LoVo (cell line): ENCODE measurements at regions not wholly inside any gene's neighbourhood (a gene's known extent, or its start where the extent isn't known, plus 50 kb on each side); places are given as distances from the start of the nearest gene placed in this dataset.
"Not testable (repeated sequence)": the region's sequence is repeated elsewhere in the genome, so short reads cannot be mapped to it uniquely, and the experiment has no call there.

ENCODE experiments used
- DNase-seq: peaks from one replicate; pipeline ENCODE4 v3.0.0-alpha.2; 2016; ENCODE audit warnings: low spot score

DNA sequence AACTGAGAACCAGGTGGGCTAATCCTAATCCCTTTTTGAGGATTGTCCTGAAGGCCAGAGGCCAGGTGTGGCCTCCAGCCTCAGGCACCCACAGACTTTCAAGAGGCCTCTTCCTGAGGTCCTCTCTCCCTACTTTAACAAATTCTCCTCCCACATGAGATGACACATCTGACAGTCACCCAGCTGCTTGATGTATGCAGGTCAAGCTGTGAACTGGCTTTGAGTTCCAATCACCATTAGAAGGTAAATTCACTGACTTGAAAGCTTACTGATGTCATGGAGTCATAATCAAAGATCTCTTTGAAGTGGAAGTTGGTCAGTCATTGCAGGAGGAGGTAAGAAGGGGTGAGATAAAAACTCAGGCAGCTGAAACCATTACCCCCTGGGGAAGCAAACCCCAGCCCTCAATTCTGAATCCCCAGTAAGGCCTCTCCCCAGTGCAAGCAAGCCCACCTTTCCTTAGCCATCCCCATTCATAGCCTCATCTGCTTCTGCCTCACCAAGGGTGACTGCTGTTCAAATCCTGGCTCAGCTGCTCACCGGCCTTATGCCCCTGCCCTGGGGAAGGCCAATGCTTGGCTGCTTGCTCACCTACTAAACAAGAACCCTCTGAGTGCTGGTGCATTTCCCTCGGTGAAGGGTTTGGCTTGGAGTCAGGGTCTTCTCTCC, 196.3 kb downstream of the BCL2L11 start:
- DNase-seq = not testable (repeated sequence)

DNA sequence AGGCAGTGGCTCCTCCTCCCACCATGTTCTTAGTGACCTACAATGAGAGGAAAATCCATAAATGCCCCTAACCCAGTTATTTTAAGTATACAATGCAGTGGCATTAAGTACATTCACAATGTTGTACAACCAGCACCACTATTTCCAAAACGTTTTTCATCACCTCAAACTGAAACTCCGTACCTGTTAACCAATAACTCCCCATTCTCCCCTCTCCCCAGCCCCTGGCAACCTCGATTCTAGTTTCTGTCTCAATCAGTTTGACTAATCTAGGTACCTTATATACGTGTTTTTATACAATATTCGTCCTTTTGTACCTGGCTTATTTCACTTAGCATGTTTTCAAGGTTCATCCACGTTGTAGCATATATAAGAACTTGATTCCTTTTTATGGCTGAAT, 198.8 kb downstream of the BCL2L11 start:
- DNase-seq = not testable (repeated sequence)

DNA sequence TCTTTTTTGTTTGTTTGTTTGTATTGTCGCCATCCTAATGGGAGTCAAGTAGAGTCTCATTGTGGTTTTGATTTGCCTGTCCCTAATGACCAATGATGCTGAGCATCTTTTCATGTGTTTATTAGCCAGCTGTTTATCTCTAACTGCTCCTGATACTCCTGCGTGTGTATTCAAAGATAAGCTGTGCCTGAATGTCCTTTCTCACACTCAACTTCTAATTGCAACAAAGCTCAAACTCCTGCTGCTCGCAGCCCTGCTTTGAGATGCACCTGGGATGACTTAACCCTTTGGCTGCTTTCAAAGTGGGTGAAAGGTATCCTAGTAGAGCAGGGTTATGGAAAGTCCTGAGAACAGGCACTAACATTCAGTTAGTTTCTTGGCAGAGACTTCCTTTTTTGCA, 199.6 kb downstream of the BCL2L11 start:
- not testable (repeated sequence) for DNase-seq

DNA sequence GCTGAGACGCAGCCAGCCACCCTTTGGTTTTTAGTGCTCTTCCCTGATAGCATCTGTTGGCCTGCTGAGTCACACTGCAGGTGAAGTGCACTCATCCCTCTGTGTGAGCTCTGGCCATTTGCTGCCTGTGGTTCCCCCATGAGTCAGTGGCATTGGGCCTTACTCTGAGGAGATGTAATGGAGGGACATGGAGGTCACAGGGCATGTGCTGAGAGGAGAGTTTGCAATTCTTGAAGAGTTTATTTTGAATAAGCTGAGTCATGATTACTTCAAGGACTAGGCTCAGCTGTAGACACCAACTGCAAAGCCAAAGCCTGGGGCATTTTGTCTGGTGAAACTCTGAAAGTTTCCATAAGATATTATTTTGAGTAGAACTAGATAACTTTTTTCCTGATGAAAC, 200.3 kb downstream of the BCL2L11 start:
- DNase-seq = peak; percentile 3

DNA sequence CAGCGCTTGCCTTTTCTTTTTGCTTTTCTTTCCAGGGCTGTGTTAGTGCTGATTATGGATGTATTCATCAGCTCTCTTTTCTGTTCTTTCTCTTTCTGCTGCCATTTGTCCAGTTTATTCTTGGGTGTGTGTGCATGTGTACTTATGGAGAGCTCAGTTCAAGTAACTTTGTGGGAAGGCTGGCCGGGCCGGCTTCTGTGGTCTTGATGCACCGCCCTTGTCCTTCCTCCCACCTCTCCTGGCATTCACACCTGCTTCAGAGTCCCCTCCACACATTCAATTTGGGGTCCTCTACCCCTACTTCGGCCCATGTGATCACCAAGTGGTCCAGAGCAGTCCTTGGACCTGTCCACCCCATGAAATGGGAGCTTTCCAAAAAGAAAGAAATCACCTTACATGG, 202.7 kb downstream of the BCL2L11 start:
- not testable (repeated sequence) for DNase-seq

DNA sequence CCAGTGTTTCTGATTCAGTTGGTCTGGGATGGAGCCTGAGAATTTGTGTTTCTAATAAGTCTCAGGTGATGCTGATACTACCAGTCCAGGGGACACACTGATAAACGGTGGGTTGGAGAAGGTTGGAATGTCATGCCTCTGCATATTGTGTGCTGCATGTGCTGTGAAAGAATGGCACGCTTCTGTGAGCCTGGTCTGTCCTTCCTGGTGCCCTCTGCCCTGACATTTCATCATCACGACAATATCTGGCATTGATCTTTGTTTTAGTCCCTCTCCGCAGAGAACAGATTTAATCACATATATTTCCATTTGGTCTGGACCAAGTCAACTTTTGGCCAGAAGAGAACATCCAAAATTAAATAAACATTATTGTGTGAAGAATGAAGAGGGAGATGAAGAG, 207.0 kb downstream of the BCL2L11 start:
- DNase-seq = not testable (repeated sequence)

DNA sequence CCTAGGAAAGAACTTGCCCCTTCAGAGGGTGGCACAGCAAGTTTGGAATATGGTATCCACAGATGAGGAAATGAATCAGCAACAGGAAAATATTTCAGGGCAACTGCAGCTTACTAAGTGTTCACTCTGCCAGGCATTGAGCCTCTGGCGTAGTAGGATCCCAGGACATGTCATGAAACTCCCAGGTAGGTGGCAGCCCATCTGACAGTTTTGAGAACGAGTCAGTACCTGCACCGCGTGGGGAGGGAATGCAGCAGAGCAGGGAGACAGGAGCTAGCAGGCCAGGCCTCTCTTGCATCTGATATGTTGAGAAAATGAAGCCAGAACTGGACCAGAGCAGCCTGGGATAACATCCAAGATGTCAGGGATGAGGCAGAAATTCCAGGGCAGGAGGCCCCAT, 208.6 kb downstream of the BCL2L11 start:
- DNase-seq = not testable (repeated sequence)

DNA sequence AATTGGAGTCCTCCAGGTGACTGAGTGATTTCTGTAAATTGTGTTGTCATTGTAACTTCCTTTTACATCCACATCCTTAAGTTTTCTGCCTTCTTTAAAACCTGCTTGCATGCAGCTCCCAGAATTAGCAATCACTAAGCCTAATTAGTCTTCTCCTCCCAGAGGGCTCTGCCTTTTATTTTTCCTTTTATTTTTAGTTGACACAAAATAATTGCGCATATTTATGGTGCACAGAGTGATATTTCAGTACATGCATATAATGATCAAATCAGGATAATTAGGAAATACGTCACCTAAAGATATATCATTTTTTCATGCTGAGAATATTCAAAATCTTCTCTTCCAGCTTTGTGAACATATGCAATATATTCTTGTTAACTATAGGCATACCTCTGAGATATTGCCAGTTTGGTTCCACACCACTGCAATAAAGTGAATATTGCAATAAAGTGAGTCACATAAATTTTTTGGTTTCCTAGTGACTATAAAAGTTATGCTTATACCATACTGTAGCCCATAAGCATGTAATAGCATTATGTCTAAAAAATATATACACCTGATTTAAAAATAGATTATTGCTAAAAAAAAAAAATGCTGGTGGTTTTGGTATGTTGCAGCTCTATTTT, 210.5 kb downstream of the BCL2L11 start:
- DNase-seq = not testable (repeated sequence)

DNA sequence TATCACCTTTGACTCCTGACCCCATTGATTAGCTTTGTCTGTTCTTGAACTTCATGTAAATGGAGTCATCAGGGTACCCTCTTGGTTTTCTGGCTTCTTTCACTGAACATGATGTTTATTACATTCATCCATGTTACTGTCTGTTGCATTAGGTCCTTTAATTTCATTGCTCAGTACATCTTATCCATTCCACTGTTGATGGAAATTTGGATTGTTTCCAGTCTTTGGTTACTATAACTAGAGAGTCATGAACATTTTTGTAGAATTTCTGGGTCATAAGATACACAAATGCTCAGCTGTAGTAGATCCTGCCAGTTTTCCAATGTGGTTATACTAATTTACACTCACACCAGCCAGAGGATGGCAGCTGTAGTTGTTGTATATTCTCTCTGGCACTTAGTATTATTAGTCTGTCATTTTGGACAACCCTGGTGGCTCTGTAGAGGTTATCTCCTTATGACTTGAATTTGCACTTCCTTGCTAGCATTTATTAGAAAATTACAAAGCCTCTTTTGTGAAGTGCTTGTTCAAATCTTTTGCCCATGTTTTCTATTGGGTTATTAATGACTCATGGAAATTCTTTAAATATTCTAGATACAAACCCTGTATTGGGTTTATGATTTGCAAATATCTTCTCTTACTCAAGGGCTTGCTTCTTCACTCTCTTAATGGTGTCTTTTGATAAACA, 214.7 kb downstream of the BCL2L11 start:
- DNase-seq = not testable (repeated sequence)

DNA sequence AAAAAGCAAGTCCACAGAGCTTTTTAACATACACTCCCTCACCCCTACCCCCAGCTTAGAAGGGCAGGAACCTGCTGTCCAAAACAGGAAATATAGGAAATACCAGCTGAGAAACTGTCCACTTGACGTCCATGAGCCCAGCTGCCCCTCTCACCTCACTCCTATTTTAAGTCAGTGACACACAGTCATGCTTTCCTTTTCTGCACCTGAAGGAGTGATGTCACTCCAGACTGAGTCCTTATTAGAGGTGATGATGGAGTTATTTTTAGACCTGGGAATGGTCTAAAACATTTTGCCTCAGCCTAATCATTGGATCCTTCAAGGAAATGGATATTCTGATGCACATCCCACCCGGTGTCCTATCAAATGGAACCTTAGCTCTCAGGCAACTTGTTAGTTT, 217.8 kb downstream of the BCL2L11 start:
- not testable (repeated sequence) for DNase-seq

DNA sequence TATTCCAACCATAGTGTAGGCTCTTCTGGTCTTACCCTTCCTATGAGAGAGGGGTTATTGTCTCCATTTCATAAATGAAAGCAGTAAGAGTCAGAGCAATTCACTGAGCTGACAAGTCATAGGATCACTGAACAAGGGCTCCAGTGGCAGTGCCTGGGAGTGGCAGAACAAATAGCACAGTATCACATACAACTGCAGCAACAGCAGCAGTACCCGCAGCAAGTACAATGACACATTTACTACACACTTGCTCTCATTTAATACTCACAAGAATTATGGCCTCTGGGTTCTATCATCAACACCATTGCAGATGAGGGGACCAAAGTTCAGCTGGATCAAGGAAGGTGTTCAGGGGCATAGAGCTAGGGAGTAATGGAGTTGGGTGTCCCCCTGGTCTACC, 218.8 kb downstream of the BCL2L11 start:
- not testable (repeated sequence) for DNase-seq

DNA sequence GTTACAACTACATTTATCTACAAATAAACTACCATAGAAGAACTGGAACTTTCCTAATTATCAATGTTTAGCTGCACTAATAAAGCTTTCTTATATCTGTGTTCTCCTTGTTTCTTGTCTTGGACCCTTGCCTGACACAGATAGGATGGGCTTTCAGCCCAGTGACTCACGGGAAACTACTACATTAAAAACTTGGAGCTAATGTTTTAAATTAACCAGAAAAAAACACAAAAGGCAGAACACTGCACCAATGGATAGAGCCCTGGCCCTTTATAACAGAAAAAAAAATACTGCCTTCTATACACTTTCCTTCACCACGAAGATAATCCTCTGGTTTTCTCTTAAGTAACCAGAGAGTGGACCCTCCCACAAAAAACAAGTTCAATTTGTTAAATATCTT, 223.9 kb downstream of the BCL2L11 start:
- not testable (repeated sequence) for DNase-seq

DNA sequence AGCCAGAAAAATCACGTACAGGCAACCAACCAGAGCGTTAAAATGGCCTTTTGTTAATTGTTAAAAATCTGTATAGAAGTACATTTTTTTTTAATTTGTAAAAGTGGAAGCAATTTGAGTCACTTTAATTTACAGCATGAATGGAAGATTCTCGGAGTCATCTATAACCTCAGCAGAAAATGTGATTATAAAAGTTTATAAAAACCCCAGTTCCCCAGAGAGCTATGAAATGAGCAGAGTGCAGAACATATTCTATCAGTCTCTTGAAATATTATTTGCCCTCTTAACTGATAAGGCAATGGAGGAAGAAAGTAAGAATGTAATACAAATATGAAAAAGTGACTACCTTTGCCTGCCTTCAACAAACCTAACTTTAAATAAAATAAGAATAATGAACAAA, 224.7 kb downstream of the BCL2L11 start:
- not testable (repeated sequence) for DNase-seq

DNA sequence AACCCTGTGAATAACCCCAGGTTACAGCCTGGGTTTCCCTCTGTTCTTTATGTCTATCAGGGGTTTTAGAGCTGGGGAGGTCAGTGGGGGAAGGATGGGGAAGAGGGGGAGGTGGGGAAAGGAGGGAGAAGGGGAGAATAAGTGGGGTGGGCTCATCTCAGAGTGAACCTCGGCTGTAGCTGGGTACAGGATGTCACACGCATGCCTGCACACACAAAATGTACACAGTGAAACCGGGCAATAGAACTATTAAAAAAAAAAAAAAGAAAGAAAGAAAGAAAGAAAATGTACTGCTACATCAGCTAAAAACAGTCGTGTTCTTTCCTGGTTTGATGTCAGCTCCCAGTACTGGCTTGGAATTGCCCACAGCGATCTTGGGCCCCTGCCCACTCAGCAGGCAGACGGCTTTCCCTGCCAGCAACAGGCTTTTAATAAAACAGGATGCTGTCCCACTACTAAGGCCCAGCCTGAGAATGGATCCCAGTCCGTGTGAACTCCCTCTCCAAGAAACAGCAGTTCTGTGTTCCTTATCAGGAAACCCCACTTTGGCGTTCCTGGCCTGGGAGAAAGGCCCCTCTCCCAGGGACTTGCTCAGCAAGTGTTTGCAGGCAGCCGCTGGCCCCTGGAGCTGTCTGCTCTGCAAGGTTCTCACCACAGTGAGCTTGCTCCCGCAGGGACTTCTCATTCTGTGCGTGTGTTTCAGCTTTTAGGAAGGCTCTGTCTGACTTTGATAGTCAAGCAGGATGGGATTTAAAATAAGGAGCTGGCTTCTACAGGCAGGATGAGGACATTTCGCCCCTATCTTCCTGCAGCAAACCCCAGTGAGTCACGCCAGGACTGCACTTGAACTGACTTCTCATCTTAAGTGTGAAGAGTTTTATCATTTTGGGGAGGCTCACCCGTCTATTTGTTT, 225.6 kb downstream of the BCL2L11 start:
- not testable (repeated sequence) for DNase-seq

DNA sequence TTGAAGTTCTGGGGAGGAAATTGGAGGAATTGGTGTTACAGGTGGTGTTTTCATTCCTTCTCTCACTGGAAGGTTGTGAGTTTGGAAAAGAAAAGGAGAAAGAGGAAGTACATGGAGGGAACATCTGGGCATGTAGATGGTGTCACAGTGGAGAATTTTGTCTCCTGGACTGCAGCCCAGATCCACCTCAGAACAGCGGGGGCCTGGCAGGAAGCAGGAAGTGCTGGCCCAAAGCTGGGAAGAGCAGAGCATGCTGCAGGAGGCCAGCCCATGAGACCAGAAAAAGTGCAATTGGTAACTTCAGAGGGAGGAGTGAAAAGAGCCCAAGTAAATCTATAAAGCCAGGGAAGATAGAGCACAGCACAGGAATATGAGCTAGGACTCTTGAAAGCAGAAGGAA, 227.0 kb downstream of the BCL2L11 start:
- DNase-seq = not testable (repeated sequence)

DNA sequence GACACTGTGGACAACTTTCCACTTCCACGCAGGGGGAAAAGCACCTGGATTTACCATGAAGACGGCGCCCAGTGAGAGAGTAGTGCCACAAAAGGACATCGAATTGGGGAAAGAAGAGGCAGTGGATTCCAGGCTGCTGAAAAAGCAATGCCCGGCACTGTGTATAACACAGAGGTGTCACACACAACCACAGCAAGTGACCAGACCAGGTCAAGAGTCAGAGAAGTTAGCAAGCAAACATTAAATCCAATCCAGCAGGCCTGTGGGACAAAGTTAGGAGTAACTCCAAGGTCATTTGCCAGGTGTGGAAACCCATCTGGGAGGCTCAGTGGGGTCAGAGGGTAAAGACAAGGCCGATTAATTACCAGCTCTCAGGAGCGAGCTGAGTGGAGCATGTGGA, 227.6 kb downstream of the BCL2L11 start:
- not testable (repeated sequence) for DNase-seq

DNA sequence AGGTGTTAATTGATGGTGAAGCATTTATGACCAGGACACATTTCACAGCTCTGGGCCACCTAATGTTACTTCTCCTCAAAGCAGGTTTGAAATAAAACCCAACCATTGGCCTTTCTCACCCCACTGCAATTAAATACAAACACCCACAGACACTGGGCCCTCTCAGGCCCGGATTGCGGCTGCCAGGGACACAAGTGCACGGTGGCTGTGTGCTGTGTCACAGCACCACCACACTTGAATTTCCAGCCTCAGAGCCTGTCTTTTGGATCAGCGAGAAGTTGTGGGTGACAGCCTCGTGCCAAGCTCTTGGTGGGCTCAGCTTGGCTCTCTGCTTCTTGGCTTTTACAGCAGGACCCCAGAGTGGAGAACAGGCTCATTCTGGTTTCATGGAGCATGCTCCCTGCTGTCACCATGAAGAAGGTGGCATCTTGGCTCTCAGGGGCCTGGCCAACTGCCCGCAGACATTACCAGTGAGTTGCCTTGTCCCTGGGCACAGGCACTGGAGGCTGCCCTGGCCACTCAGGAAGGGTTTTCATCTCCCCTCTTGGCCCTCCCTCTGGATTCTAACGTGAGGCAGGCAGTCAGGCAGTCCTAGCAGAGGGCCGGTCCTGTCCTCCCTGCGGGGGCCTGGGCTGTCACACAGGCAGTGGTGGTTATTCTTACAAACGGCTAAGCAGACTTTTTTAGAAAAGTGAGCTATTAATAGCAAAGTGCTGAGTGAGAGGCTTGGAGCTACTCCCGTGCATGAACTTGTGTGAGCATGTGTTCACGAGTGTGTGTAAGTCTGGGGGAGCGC, 234.5 kb downstream of the BCL2L11 start:
- not testable (repeated sequence) for DNase-seq

DNA sequence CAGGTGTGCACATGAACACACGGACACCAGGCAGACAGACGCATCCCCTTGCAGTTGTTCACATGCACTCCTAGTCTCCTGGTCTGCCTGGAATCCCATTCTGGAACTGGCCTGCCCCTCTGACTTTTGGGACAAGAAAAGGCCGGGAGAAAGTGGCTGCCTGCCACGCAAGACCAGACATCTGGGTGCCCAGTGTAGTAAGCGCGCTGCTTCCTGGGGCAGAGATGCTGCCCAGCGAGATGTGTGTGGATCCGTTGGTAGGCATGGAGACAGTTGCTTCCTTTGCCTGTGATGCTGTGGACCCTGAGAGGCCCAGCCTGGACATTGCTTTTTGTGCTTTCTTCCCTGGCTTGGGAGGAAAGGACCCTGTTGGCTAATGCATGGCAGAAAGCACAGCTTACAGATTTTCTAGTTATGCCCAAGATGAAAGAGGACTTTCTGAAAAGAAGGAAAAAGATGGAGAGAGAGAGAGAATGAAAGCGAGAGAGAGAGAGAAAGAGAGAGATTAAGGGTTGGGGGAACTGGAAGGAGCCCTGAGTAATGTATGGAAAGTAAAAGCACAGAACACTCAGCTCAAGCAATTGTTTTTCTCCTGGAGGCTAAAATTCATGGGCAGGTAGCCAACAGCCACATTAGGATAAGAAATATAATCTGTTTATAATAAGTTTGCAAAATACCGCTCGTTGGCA, 235.3 kb downstream of the BCL2L11 start:
- DNase-seq = not testable (repeated sequence)

DNA sequence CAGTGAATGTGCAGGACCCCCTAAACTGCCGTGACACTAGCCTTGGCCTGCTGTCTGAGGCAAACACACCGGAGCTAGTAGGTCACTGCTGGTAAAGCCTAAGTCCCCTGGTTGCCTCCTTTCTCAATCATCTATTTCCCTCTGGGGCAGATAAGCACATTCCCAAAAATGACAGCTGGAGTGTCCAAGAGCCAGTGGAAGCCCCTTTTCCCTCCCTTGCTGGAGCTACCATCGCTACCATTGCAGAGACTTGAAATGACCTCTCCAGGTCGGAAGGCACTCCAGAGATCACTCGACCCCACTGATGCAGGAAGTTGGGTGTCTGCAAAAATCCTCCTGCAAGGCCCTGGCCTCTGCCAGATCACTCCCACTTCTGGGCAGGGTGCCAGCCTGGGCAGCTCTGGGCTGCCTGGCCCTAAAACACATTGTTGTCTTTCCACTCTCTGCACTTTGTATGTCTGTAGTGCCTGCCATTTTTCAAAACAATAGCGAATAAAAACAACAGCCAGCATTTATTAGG, 235.9 kb downstream of the BCL2L11 start:
- DNase-seq = not testable (repeated sequence)

DNA sequence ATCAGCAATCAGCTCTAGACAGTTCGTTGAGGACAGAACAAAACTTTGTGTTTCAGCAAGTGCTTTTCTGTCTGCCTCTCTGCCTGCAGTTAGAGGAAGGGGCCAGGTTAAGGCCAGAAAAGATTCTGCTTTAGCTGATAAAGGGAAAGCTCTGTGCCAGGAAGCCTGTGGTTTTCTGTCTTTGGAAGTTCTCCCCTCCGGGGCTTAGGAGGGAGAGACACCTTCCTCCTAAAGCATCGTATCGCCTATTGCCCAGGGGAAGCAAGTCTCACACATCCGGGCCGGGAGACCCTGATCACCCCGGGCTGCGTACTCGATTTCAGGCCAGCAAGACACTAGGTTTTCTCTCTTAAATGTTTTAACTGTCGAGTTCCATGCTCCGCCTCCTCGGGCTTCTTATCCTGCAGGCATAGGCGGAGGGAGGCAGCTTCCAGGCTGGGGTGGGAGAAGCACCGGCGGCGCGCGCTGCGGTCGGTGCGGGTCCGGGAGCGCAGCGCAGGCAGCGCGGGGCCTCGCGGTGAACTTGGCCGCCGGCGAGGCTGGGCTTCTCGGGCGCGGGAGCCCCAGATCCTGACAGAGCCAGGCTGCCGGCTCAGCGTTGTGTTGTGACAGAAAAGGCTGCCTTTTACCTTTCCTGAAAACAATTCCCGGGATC, 245.4 kb downstream of the BCL2L11 start:
- DNase-seq = not testable (repeated sequence)
